Adipocyte (in vitro differentiated cells): ENCODE measurements at regions not wholly inside any gene's neighbourhood (a gene's known extent, or its start where the extent isn't known, plus 50 kb on each side); places are given as distances from the start of the nearest gene placed in this dataset.
"Not testable (repeated sequence)": the region's sequence is repeated elsewhere in the genome, so short reads cannot be mapped to it uniquely, and the experiment has no call there.

ENCODE experiments used
- DNase-seq: peaks from one replicate; pipeline ENCODE4 v3.0.0-alpha.2; 2015; ENCODE audit warnings: low read depth
- H3K27me3 ChIP-seq: replicated peaks from 2 replicates; pipeline ENCODE4 v1.7.0; 2013; ENCODE audit warnings: mild to moderate bottlenecking, low read length, moderate library complexity; ENCODE audit not compliant: control insufficient read depth, insufficient read depth
- H3K36me3 ChIP-seq: 2 replicates; pipeline ENCODE4 v1.7.0; 2013; ENCODE audit warnings: low read length, mild to moderate bottlenecking, moderate library complexity; ENCODE audit not compliant: control insufficient read depth, insufficient read depth, severe bottlenecking
- H3K4me1 ChIP-seq: 2 replicates; pipeline ENCODE4 v1.7.0; 2013; ENCODE audit warnings: mild to moderate bottlenecking, low read length, moderate library complexity; ENCODE audit not compliant: control insufficient read depth, insufficient read depth
- H3K4me3 ChIP-seq: 2 replicates; pipeline ENCODE4 v1.7.0; 2013; ENCODE audit warnings: mild to moderate bottlenecking, low read length, moderate library complexity
- H3K9ac ChIP-seq: 2 replicates; pipeline ENCODE4 v1.7.0; 2013; ENCODE audit warnings: mild to moderate bottlenecking, low read length, moderate library complexity
- H3K9me3 ChIP-seq: 2 replicates; pipeline ENCODE4 v1.7.0; 2013; ENCODE audit warnings: mild to moderate bottlenecking, low read length, moderate library complexity; ENCODE audit not compliant: control insufficient read depth

DNA sequence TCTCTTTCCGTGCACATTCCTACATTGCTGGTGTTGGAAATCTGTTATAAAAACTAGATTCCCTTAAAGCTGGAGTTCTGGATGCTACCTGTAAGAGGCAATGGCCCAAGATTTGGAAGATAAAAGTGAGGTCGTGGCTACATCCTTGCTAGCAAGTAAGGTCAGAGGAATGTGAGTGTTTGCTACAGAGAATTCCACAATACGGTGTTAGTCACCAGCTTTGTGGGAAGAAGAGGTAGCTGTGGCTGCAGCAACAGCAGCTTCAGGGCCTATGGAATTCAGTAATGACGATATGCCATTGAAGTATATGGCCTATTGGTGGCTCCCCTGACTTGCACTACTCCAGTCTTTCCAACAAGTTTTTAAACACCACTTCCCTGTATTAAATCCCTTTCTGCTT is 227.7 kb upstream of the TMEM260 start:
- no peaks in the 10 kb centered on the region for H3K4me1 ChIP-seq
- H3K27me3 ChIP-seq = no peaks in the 10 kb centered on the region
- peak; percentile 54 for DNase-seq
- no peak overlapping the region for H3K9ac ChIP-seq
- H3K9me3 ChIP-seq = peaks cover 12% of the 10 kb centered on the region
- H3K36me3 ChIP-seq = no peaks in the 10 kb centered on the region
- H3K4me3 ChIP-seq = no peak overlapping the region

GRCh38 chr14:56352999-56353398 is 226.6 kb upstream of the TMEM260 start:
- no peak for DNase-seq
- Histone ChIP-seq H3K9ac (no peak overlapping the region), H3K36me3 (no peaks in the 10 kb centered on the region), H3K4me1 (no peaks in the 10 kb centered on the region), H3K27me3 (no peaks in the 10 kb centered on the region), H3K4me3 (no peak overlapping the region), H3K9me3 (peaks cover 12% of the 10 kb centered on the region)

GRCh38 chr14:56357428-56357827 is 222.2 kb upstream of the TMEM260 start:
- Histone ChIP-seq H3K27me3 (no peaks in the 10 kb centered on the region), H3K9ac (no peak overlapping the region), H3K4me1 (peaks cover 2% of the 10 kb centered on the region), H3K4me3 (no peak overlapping the region), H3K9me3 (no peaks in the 10 kb centered on the region), H3K36me3 (no peaks in the 10 kb centered on the region)
- DNase-seq = no peak

DNA sequence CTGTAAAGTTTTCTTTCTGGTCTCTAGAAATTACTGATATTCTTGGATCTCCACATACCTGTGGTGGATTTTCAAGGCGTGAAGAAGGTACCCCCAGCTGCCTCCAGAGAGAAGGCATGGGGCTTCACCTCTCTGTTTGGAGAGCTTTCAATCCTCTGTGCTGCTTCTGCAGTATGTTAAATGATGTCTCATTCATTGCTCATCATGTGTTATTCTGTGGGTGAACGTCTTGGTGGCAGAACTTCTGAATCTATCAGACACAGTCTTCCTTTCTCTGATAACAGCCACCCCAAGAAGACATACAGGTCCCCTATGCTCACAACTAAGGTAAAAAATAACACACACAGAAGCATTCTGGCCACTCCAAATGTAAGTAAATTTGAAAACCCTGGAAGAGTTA is 221.3 kb upstream of the TMEM260 start:
- no peak for DNase-seq
- H3K9ac ChIP-seq = no peak overlapping the region
- no peaks in the 10 kb centered on the region for H3K27me3 ChIP-seq
- no peak overlapping the region for H3K4me3 ChIP-seq
- H3K9me3 ChIP-seq = no peaks in the 10 kb centered on the region
- H3K36me3 ChIP-seq = no peaks in the 10 kb centered on the region
- peaks cover 2% of the 10 kb centered on the region for H3K4me1 ChIP-seq

DNA sequence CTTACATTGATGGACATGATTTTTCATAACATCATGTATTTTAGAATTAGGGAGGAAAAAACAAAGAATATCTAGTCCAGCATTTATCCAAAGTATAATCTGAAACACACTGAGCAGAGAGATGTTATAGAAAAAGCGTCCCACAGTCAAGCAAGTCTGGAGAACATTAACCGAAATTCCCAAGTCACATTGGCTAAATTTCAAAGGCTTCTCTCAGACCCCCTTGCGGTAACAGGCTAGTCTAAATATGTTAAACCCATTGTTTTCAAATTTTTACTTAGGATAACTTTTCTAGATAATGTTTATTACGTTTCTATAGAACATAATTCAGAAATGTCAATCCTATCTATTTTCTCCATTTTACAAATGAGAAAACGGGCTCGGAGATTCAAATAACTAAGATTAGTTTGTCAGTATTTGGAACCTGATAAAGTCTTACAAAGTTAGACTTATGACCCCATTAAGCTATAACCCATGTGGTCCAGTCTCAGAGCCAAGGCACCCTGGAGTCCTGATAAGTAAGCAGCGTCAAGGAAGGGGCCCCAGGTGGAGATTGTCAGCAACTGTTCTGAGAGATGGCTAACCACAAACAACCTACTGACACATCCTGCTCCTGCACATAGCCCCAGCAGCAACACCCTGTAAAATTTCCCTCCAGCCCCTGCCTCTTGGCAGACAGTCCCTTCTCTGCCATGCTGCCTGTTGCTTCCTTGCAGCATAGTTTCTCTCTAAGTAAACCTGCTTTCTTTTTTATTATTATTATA is 220.6 kb upstream of the TMEM260 start:
- no peak overlapping the region for H3K4me3 ChIP-seq
- DNase-seq = no peak
- H3K27me3 ChIP-seq = no peaks in the 10 kb centered on the region
- H3K36me3 ChIP-seq = no peaks in the 10 kb centered on the region
- no peak overlapping the region for H3K9ac ChIP-seq
- no peaks in the 10 kb centered on the region for H3K9me3 ChIP-seq
- H3K4me1 ChIP-seq = peaks cover 2% of the 10 kb centered on the region

DNA sequence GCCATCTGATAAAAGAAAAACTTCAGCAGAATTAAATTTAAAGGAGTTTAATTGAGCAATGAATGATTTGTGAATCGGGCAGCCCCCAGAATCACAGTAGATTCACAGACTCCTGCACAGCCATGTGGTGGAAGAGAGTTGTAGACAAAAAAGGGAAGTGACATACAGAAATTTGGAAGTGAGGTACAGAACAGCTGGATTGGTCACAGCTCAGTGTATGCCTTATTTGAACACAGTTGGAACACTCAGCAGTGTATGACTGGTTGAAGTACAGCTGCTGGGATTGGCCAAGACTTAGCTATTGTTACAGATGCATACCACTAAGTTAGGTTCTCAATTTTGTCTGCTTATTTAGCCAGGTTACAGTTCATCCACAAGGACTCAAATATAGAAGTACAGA is 213.9 kb upstream of the TMEM260 start:
- not testable (repeated sequence) for H3K4me1 ChIP-seq, H3K4me3 ChIP-seq, DNase-seq, H3K36me3 ChIP-seq, H3K9ac ChIP-seq, H3K9me3 ChIP-seq, H3K27me3 ChIP-seq

DNA sequence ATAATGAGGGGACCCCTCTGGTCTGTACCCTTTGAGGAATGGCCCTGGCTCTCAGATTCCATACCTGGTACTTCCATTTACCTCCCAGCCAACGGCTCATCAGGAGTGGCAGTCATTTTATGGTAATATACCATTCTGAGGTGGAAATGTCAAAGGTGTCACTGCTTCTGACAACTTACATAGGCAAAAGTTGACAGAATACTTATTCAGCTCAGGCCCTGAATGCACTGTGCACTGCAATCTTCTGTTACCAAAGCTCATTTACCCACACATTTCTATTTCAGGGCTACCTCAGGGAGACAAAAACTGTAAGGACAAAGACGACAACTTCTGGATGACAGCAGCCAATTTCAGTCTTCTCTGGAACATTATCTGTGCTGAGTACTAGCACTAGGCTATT is 212.2 kb upstream of the TMEM260 start:
- Histone ChIP-seq H3K36me3 (no peaks in the 10 kb centered on the region), H3K4me1 (no peaks in the 10 kb centered on the region), H3K9me3 (peaks cover 12% of the 10 kb centered on the region), H3K4me3 (no peak overlapping the region), H3K27me3 (no peaks in the 10 kb centered on the region), H3K9ac (no peak overlapping the region)
- DNase-seq = no peak

DNA sequence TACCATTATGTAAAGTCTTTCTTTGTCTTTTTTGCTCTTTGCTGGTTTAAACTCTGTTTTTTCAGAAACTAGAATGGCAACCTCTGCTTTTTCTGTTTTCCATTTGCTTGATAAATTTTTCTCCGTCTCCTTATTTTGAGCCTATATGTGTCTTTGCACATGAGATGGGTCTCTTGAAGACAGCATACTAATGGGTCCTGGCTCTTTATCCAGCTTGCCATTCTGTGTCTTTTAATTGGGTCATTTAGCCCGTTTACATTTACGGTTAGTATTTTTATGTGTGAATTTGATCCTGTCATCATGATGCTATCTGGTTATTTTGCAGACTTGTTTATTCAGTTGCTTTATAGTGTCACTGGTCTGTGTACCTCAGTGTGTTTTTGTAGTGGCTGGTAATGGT is 207.9 kb upstream of the TMEM260 start:
- peaks cover 16% of the 10 kb centered on the region for H3K9me3 ChIP-seq
- H3K4me3 ChIP-seq = no peak overlapping the region
- peaks cover 7% of the 10 kb centered on the region for H3K4me1 ChIP-seq
- H3K36me3 ChIP-seq = no peaks in the 10 kb centered on the region
- DNase-seq = no peak
- no peaks in the 10 kb centered on the region for H3K27me3 ChIP-seq
- no peak overlapping the region for H3K9ac ChIP-seq

DNA sequence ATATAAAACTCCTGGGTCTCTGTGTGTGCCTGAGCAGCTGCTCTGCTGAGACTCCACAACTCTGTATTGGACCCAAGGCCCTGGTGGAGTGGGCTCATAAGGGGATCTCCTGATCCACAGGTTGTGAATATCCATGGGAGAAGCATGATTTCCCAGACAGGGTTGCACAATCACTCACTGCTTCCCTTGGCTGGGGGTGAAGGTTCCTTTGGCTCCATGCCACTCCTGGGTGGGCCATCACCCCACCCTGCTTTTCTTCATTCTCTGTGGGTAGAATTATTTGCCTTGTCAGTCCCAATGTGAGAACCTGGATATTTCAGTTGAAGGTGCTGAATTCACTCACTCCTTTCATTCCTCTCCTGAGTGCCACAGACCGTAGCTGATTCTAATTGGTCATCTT is 205.2 kb upstream of the TMEM260 start:
- H3K36me3 ChIP-seq = no peaks in the 10 kb centered on the region
- no peak overlapping the region for H3K4me3 ChIP-seq
- peaks cover 27% of the 10 kb centered on the region for H3K4me1 ChIP-seq
- no peaks in the 10 kb centered on the region for H3K27me3 ChIP-seq
- no peak for DNase-seq
- no peak overlapping the region for H3K9ac ChIP-seq
- H3K9me3 ChIP-seq = peaks cover 16% of the 10 kb centered on the region

GRCh38 chr14:56378046-56378445 is 201.6 kb upstream of the TMEM260 start:
- peak overlapping the region; percentile 61 for H3K4me3 ChIP-seq
- H3K9me3 ChIP-seq = peaks cover 10% of the 10 kb centered on the region
- H3K36me3 ChIP-seq = no peaks in the 10 kb centered on the region
- no peaks in the 10 kb centered on the region for H3K27me3 ChIP-seq
- peaks cover 37% of the 10 kb centered on the region for H3K4me1 ChIP-seq
- DNase-seq = no peak
- peak overlapping the region; percentile 40 for H3K9ac ChIP-seq

GRCh38 chr14:56378475-56378877 is 201.1 kb upstream of the TMEM260 start:
- no peaks in the 10 kb centered on the region for H3K36me3 ChIP-seq
- peaks cover 13% of the 10 kb centered on the region for H3K9me3 ChIP-seq

DNA sequence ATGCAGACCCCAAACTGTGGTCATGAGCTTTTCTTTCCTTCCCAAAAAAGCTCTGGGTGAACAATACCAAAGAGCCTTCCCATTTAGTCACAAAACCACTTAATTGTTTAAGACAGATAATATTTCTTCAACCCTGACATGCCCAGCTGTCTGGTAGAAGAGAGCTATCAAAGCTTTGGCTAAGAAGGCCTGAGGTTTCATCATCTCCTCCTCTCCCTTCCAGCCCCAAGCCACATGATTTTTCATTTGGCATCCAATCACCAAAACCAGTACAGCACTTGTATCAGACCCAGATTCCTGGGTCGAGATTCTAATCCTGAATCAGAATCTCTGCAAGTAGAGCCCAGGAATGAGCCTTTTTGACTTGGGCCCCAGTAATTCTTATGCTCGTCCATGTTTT is 199.6 kb upstream of the TMEM260 start:
- peak overlapping the region; percentile 33 for H3K9ac ChIP-seq
- no peak overlapping the region for H3K4me3 ChIP-seq
- no peaks in the 10 kb centered on the region for H3K36me3 ChIP-seq
- H3K27me3 ChIP-seq = no peaks in the 10 kb centered on the region
- peaks cover 30% of the 10 kb centered on the region for H3K4me1 ChIP-seq
- peaks cover 23% of the 10 kb centered on the region for H3K9me3 ChIP-seq
- peak; percentile 40 for DNase-seq

More at GRCh38 chr14:56378475-56378877, 201.1 kb upstream of the TMEM260 start:
- peak overlapping the region; percentile 61 for H3K4me3 ChIP-seq
- no peaks in the 10 kb centered on the region for H3K27me3 ChIP-seq
- peak overlapping the region; percentile 40 for H3K9ac ChIP-seq
- peak; percentile 76 for DNase-seq
- H3K4me1 ChIP-seq = peaks cover 37% of the 10 kb centered on the region
